Testis (tissue), 2 donors: ENCODE measurements at regions not wholly inside any gene's neighbourhood (a gene's known extent, or its start where the extent isn't known, plus 50 kb on each side); places are given as distances from the start of the nearest gene placed in this dataset.

ENCODE experiments used
- DNase-seq: peaks from one replicate; pipeline ENCODE4 v3.0.0-alpha.2; 2019
- H3K27ac ChIP-seq, 2 donors: fragments of 200-600 bp; sonication (generic); one replicate each; pipeline ENCODE4 v1.5.1; 2019
- H3K27me3 ChIP-seq: fragments of 200-600 bp; sonication (generic); one replicate; pipeline ENCODE4 v1.5.1; 2019
- H3K36me3 ChIP-seq: fragments of 200-600 bp; sonication (generic); one replicate; pipeline ENCODE4 v1.5.1; 2017; ENCODE audit warnings: low read depth; ENCODE audit errors: missing control alignments
- H3K4me1 ChIP-seq: fragments of 200-600 bp; sonication (generic); one replicate; pipeline ENCODE4 v1.5.1; 2019
- H3K4me3 ChIP-seq, 2 donors: fragments of 200-600 bp; sonication (generic); one replicate each; pipeline ENCODE4 v1.5.1; 2017 to 2019
- H3K9me3 ChIP-seq: fragments of 200-600 bp; sonication (generic); one replicate; pipeline ENCODE4 v1.5.1; 2017
- CTCF ChIP-seq, 3 experiments: fragments of 450-650 bp in 2 of 3; fragments of 200-600 bp in 1 of 3; sonication (generic) in 1 of 3; IDR thresholded peaks; one replicate each; pipeline ENCODE4 v1.5.1; 2016 to 2019; ENCODE audit warnings: antibody characterized with exemption in 3 of 3, mild to moderate bottlenecking in 2 of 3, moderate library complexity in 1 of 3
- POLR2A ChIP-seq: fragments of 450-650 bp; IDR thresholded peaks from one replicate; pipeline ENCODE4 v1.6.1; 2017; ENCODE audit warnings: antibody characterized with exemption, mild to moderate bottlenecking, moderate library complexity
- WGBS, 2 donors: methylation state at CpG; one replicate each; pipeline ENCODE4 v1.1.5; 2018; 5-methylcytosine and 5-hydroxymethylcytosine counted together
- intact Hi-C: fragments of 100-400 bp; cut with DNase I; formaldehyde crosslinking; loops from one replicate; pipeline ENCODE4 v1.15.1; 2023; ENCODE audit warnings: low total_unique reads

- H3K36me3 ChIP-seq = no peaks in the 10 kb centered on the region
- no peak overlapping the region for H3K4me3 ChIP-seq
- no peak overlapping the region for H3K27ac ChIP-seq
- TF ChIP-seq POLR2A = no peak
- TF ChIP-seq CTCF (IDR thresholded peaks at IDR 0.05) = no peak
- no peak for DNase-seq
- 70 to 81% methylated on average over 4 of the region's 4 CpGs for WGBS, 2 donors
- no peaks in the 10 kb centered on the region for H3K9me3 ChIP-seq
- intact Hi-C loops = no loop called here
- H3K4me1 ChIP-seq = peaks cover 23% of the 10 kb centered on the region
- no peaks in the 10 kb centered on the region for H3K27me3 ChIP-seq
These were observed 271.8 kb downstream of the PRL start for GRCh38 chr6:22024973-22025467.

DNA sequence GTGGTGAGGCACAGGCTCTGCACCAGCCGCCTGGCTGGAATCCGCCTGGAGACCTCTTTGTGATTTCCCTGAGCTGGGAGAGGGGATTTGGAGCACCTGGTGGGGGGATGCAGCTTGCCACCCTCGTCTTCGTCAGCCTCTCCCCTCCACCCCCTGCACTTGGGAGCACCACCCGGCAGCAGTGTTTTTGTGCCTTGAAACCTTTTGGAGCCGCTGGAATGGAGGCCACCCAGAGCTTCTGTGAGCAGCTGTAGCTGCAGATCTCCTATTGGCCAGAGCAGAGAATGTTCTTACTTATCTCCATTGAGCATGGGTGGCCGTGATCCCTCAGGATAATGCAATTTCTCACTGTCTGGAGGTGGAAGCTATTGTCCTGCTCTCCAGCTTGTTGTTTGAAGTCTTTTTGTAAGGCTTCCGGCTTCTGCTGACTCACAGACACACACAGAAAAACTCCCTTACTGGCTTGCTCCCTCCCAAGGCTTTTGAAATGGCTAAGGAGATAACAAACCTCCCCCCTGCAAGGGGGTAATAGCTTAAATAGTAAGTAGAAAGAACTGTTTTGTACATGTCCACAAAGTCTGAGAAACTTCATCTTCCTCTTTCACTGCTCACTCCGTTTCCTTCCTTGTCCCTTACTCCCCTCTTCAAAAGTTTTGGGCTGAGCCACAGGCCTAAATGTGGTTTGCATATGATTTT, 271.2 kb downstream of the PRL start:
- Histone ChIP-seq H3K27me3 (no peaks in the 10 kb centered on the region), H3K4me1 (peaks cover 23% of the 10 kb centered on the region), H3K36me3 (no peaks in the 10 kb centered on the region), H3K4me3 (no peak overlapping the region), H3K9me3 (no peaks in the 10 kb centered on the region), H3K27ac (peak overlapping the region; percentile 14 to 34)
- 22 to 40% methylated on average over 6 to 9 of the region's 9 CpGs for WGBS, 2 donors
- no peak for TF ChIP-seq CTCF (IDR thresholded peaks at IDR 0.05)
- TF ChIP-seq POLR2A = no peak
- peak; percentile 35 for DNase-seq
- intact Hi-C loops = no loop called here

DNA sequence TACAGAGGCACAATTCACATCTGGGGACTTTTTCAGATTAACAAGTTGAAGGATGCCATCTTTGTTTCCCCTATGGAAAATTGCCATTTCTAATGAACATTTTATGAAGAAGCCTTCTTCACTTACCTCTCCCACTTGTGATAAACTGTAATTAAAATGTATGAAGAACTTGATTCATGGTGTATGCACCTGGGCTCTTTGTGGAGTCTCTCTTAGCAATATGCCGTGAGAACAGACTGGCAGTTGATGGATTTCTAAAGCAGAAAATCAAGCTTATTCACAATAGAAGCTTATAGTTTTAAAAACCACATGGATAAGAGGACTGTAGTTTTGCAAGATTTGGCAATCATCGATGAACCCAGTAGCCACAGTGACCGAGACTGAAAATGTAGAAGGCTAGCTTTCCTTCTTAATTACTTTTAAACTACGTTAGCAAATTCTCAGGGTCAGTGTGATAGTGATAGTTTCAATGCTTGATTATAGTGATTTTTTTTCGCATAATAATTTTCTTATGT, 270.6 kb downstream of the PRL start:
- no peak for DNase-seq
- peak overlapping the region; percentile 14 to 34 for H3K27ac ChIP-seq
- no peak for TF ChIP-seq CTCF (IDR thresholded peaks at IDR 0.05)
- no peak for TF ChIP-seq POLR2A
- WGBS, 2 donors = 61 to 70% methylated on average over 5 of the region's 5 CpGs
- H3K9me3 ChIP-seq = no peaks in the 10 kb centered on the region
- no peaks in the 10 kb centered on the region for H3K27me3 ChIP-seq
- intact Hi-C loops = no loop called here
- H3K36me3 ChIP-seq = no peaks in the 10 kb centered on the region
- H3K4me3 ChIP-seq = no peak overlapping the region
- peaks cover 23% of the 10 kb centered on the region for H3K4me1 ChIP-seq

DNA sequence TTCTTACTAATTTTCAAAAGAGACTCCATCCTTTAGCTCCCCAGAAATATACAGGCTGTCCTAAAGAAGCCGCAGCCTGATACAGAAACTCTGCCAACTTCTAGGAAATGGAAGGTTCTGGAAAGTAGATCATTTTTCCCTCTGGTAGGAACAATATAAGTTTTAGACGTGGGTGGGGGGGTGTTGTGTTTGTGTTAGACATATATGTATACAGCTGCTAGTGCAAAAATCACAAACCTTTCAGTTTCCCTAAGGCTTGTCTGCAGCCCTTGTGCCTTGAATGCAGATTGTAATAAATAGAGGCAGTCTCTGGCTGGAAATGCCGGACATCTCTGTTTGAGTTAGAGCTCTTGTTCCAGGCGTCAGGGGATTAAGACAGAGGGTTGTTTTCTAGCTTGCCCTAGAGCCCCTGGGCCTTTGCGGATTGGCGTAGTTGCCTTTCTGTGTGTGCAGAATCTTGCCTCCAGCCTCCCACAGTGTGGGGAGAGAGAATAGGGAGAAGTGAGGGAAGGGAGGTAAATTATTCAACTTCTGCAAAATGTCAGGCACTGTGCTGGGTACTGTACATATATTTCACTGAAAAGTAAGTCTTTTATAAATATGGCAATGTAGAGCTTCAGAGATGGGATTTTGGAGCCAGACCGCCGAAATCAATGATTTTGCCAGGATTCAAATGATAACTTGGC, 269.7 kb downstream of the PRL start:
- DNase-seq = no peak
- no peak overlapping the region for H3K27ac ChIP-seq
- TF ChIP-seq POLR2A (no peak), CTCF (IDR thresholded peaks at IDR 0.05) (no peak)
- no peaks in the 10 kb centered on the region for H3K27me3 ChIP-seq
- H3K36me3 ChIP-seq = no peaks in the 10 kb centered on the region
- no peaks in the 10 kb centered on the region for H3K9me3 ChIP-seq
- WGBS, 2 donors = 79 to 91% methylated on average over 8 of the region's 8 CpGs
- H3K4me3 ChIP-seq = no peak overlapping the region
- H3K4me1 ChIP-seq = peaks cover 23% of the 10 kb centered on the region
- intact Hi-C loops = no loop called here
